ENCODE measurements at regions not wholly inside any gene's neighbourhood (a gene's known extent, or its start where the extent isn't known, plus 50 kb on each side); places are given as distances from the start of the nearest gene placed in this dataset.

- no peaks in the 10 kb centered on the region for H3K9me3 ChIP-seq
- intact Hi-C loops (cut with DNase I; ENCODE audit: low total_unique reads): no loop called here
- TF ChIP-seq POLR2A (IDR thresholded peaks at IDR 0.05): no peak
- no peak for TF ChIP-seq CTCF (IDR thresholded peaks at IDR 0.05)
- H3K27me3 ChIP-seq: no peaks in the 10 kb centered on the region
- no peak overlapping the region for H3K27ac ChIP-seq
- H3K4me3 ChIP-seq: no peak overlapping the region
- no peaks in the 10 kb centered on the region for H3K4me1 ChIP-seq
- no peak for DNase-seq
- no peaks in the 10 kb centered on the region for H3K36me3 ChIP-seq
Observed at GRCh38 chr3:193052354-193053045, 134.8 kb upstream of the MB21D2 start.

- no peak overlapping the region for H3K4me3 ChIP-seq
- no peaks in the 10 kb centered on the region for H3K4me1 ChIP-seq
- H3K27me3 ChIP-seq: no peaks in the 10 kb centered on the region
- intact Hi-C loops (cut with DNase I; ENCODE audit: low total_unique reads): no loop called here
- no peak overlapping the region for H3K27ac ChIP-seq
- TF ChIP-seq CTCF (IDR thresholded peaks at IDR 0.05) (no peak), POLR2A (IDR thresholded peaks at IDR 0.05) (no peak)
- no peaks in the 10 kb centered on the region for H3K9me3 ChIP-seq
- no peak for DNase-seq
- H3K36me3 ChIP-seq: no peaks in the 10 kb centered on the region
Observed at GRCh38 chr3:193053046-193053435, 135.4 kb upstream of the MB21D2 start.

- intact Hi-C loops (cut with DNase I; ENCODE audit: low total_unique reads): no loop called here
- TF ChIP-seq CTCF (IDR thresholded peaks at IDR 0.05): no peak
- TF ChIP-seq POLR2A (IDR thresholded peaks at IDR 0.05): no peak
- Histone ChIP-seq H3K4me3 (no peak overlapping the region), H3K36me3 (no peaks in the 10 kb centered on the region), H3K9me3 (no peaks in the 10 kb centered on the region), H3K27ac (no peak overlapping the region), H3K27me3 (no peaks in the 10 kb centered on the region), H3K4me1 (no peaks in the 10 kb centered on the region)
- DNase-seq: no peak
Observed at GRCh38 chr3:193055352-193055751, 137.7 kb upstream of the MB21D2 start.

GRCh38 chr3:193057616-193058015, 140.0 kb upstream of the MB21D2 start:
- H3K9me3 ChIP-seq: no peaks in the 10 kb centered on the region
- no peak for DNase-seq
- H3K36me3 ChIP-seq: no peaks in the 10 kb centered on the region
- H3K27ac ChIP-seq: no peak overlapping the region
- H3K27me3 ChIP-seq: no peaks in the 10 kb centered on the region
- TF ChIP-seq CTCF (IDR thresholded peaks at IDR 0.05) (no peak), POLR2A (IDR thresholded peaks at IDR 0.05) (no peak)
- no peak overlapping the region for H3K4me3 ChIP-seq
- intact Hi-C loops (cut with DNase I; ENCODE audit: low total_unique reads): no loop called here
- H3K4me1 ChIP-seq: no peaks in the 10 kb centered on the region

GRCh38 chr3:193060748-193061546, 143.3 kb upstream of the MB21D2 start:
- Histone ChIP-seq H3K36me3 (no peaks in the 10 kb centered on the region), H3K9me3 (no peaks in the 10 kb centered on the region), H3K4me3 (no peak overlapping the region), H3K27ac (no peak overlapping the region), H3K27me3 (no peaks in the 10 kb centered on the region), H3K4me1 (no peaks in the 10 kb centered on the region)
- DNase-seq: no peak
- no peak for TF ChIP-seq CTCF (IDR thresholded peaks at IDR 0.05)
- TF ChIP-seq POLR2A (IDR thresholded peaks at IDR 0.05): no peak
- intact Hi-C loops (cut with DNase I; ENCODE audit: low total_unique reads): no loop called here

Measured in uterus (tissue), 3 donors.